ENCODE measurements at regions not wholly inside any gene's neighbourhood (a gene's known extent, or its start where the extent isn't known, plus 50 kb on each side); places are given as distances from the start of the nearest gene placed in this dataset.
"Not testable (repeated sequence)": the region's sequence is repeated elsewhere in the genome, so short reads cannot be mapped to it uniquely, and the experiment has no call there.

DNA sequence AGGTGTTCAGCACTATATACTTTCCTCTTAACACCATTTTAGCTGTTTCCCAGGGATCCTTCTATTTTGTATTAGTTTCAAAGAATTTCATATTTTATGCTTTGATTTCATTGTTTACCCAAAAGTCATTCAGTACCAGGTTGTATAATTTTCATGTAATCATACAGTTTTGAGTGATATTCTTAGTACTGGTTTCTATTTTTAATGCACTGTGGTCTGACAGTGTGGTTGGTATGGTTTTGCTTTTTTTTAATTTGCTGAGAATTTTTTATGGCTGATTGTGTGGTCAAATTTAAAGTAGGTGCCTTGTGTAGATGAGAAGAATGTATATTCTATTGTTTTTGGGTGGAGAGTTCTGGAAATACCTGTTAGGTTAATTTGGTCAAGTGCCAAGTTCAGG is 323.4 kb upstream of the EPHA6 start:
- no peak for DNase-seq

DNA sequence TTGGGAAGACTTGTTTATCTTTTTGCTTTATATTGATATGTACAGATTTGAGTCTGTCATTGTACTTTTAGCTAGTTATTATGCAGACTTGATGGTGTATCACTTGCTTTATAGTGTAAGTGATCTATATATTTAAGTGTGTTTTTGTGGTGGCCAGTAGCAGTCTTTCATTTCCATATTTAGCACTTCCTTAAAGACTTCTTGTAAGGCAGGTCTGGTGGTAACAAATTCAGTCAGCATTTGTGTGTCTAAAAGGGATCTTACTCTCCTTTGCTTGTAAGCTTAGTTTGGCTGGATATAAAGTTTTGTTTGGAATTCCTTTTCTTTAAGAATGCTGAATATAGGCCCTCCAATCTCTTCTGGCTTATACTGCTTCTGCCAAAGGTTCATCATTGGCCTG is 322.5 kb upstream of the EPHA6 start:
- DNase-seq = no peak

DNA sequence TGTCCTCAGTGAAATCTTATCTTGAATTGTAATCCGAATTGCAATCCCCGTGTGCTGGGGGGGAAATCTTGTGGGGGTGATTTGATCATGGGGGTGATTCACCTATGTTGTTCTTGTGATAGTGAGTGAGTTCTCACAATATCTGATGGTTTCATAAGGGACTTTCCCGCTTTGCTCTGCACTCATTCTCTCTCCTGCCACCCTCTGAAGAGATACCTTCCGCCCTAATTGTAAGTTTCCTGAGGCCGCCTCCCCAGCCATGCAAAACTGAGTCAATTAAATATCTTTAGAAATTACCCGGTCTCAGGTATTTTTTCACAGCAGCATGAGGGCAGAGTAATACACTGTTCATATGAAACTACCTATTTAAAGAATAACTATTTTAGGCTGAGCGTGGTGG is 304.1 kb upstream of the EPHA6 start:
- no peak for DNase-seq

DNA sequence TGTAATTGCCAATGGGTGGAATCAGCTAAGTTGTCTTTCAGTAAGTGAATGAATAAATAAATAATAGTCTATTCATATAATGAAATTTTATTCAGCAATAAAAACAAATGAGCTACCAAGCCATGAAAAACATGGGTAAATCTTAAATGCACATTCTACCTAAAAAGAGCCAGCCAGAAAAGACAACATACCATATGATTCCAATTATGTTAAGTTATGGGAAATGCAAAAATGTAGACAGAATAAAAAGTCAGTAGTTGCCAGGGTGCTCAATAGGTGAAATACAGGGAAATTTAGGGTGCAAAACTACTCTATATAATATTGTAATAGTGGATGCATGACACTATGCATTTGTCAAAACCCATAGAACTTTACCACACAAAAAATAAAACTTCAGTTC is 277.2 kb upstream of the EPHA6 start:
- no peak for DNase-seq

DNA sequence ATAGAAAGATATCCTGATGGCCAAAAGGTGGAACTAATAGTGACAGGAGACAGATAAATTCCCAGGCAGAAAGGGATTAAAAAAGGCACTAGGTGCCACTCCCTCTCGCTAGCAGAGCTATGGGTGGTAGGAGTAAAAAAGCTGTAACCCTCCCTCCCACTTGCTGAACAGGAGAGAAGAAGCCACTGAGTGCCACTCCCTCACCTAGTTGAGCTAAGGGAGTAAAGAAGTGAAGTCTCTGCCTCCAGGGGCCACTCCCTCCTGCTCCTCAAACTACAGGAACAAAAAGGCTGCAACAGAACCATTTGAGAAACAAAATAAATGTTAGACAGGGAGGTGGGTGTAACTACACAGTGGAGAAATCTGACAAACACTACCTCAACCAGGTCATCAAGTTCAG is 276.2 kb upstream of the EPHA6 start:
- DNase-seq = no peak

DNA sequence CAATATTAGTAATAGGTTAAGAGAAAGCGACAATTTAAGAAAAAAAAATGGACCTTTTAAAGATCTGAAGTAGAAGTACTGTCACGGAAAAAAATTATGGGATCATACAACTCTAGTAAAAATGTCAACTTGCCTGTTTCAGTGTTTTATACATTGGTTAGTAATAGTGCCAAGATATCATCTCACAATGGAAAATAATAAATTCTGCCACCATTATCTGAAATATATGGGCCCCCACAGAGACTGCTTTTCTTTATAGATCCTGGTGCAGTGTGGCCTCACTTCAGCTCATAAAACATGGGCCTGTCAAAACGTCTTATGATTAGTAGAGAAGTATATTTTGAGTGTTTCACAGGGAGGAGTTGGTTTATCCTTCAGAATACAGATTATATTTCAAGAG is 266.3 kb upstream of the EPHA6 start:
- DNase-seq = no peak

DNA sequence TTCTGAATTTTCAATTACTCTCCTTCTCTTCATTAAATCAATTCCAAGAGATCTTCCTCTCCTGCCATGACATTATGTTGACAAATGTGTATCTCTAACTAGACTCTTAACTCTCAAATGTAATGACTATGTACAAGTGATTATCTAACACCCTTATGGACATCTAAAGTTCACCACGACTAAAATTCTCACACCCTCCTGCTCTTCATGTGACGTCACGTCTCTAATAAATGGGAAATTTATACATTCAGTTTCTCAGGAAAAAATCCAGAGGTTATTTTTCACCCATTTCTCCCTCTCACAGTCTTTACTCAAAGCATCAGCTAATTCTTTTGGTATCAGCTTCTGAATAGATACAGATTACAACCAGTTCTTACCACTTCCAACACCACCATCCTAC is 237.5 kb upstream of the EPHA6 start:
- DNase-seq = no peak

DNA sequence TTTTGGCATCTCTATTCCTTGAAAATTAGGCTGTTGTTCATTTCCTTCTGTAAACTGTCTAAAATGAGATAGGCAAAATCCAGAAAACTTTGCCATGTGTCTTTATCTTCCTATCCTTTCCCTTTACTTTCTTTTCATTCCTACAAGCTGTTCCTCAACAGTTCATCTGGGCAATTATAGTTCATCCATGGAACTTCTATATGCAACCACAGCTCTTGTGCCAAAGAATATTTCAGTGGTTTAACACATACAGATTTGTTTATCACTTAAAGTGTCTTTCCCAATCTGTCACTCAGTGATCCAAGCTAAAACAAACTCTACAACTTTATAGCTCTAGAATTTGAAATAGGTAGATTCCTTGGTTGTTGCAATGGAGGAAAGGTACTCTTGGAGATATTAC is 230.3 kb upstream of the EPHA6 start:
- DNase-seq = no peak

DNA sequence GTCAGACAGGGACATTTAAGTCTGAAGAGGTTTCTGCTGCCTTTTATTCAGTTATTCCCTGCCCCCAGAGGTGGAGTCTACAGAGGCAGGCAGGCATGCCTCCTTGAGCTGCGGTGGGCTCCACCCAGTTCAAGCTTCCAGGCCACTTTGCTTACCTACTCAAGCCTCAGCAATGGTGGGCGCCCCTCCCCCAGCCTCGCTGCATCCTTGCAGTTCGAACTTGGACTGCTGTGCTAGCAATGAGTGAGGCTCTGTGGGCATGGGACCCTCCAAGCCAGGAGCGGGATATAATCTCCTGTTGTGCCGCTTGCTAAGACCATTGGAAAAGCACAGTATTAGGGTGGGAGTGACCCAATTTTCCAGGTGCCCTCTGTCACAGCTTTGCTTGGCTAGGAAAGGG is 207.5 kb upstream of the EPHA6 start:
- not testable (repeated sequence) for DNase-seq

DNA sequence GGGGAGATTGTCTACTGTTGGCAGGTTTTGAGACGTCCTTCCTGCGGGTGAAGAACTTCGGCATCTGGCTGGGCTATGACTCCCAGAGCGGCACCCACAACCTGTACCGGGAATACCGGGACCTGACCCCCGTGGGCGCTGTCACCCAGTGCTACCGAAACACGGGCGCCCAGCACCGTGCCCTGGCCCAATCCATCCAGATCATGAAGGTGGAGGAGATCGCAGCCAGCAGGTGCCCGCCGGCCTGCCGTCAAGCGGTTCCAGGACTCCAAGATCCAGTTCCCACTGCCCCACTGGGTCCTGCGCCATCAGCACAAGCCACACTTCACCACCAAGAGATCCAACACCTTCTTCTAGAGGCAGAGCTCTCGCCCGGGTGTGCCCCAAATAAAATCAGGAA is 194.9 kb upstream of the EPHA6 start:
- no peak for DNase-seq

DNA sequence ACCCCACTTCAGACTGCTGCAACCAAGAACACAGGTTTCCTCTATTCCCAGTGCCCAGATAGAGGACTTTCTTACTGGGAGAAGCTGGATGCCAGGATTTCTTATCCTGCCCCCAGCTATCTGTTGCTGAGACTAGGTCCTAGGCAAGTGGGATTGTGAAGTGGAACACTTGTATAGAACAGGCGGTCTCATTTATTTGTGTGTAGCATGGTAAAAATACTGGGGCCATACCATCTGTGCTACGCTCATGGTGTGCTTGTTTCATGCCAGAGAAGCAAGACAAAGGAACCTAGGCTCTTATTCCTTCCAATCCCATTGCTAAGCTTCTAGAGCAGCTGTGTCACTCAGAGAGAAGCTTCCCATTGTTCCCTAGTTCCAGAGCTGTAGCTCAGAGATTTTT is 191.5 kb upstream of the EPHA6 start:
- DNase-seq = no peak

DNA sequence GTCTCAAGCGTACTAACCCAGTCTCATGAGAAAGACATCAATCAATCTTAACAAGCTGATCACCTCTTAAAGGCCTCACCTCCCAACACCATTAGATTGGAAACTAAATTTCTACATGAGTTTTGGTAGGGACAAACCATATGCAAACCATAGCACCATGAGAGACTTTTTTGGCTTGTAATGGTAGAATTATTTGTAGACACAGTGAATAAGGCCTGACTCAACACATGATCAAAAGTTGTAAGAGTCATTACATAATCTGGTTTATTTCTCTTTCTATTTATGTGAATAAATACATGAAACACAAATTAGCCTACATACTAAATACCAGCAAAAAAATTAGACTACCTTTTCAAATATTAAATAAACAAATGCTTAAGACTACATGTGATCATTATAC is 183.3 kb upstream of the EPHA6 start:
- DNase-seq = no peak

DNA sequence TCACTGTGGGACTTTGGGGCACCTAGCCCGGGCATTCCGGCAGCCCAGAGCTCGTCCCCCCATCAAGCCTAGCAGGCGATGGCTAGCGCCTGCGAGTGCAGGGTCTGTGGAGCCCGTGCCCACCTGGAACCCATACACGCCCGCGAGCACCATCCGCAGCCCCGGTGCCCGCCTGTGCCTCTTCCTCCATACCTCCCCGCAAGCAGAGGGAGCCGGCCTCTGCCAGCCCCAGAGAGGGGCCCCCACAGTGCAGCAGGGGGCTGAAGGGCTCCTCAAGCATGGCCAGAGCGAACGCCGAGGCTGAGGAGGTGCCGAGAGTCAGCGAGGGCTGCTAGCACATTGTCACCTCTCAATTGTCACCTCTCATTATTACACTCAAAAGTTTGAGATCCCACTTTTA is 167.8 kb upstream of the EPHA6 start:
- DNase-seq = no peak

DNA sequence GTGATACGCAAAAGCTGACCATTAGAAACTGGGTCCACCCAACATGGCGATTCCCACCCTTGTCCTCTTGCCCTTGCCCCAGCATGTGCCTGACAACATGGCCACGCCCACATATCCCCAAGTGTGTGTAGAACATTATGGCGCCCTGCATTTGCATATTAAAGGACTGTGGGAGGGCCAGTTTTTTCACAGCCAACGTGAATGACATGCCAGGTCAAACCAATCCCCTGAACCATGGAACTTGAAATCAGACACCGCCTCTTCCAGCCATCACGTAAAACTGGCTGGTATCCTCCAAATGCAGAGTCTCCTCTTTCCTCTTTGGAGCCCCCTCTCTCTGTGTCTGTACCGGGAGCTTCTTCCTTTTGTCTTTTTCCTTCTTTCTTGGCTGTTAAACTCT is 156.7 kb upstream of the EPHA6 start:
- DNase-seq = no peak

DNA sequence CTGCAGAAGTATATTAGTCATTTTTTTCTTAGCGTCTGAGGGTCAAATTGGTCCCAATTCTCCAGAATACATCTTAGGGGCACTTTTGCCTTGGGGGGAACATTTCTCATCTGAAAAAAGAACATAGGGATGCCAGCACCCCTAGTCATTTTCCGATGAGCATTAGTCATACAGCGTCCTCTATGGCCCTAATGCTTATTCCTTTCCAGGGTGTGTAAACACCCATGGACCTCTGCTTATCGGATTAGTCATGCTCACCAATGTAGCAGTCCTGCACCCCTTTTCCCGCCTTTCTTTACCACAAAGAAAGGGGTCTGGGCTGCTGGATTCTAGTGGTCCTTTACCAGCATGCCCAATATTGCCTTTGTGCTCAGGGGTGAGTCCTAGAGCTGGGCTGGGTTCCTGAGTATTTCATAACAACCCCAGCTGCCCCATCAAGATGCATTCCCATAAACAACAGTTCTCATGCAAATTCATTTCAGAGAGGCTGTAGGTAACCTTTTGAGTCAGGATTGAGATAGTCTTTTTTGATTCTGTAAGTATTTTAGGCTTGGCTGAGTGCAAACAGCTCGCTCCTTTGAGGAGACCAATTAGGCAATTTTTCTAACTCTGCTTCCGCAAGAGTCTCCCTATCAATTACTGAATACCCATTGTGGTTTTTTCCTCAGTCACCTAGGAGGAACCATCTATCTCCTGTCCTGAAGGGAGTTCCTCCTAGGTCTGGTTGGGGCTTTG is 142.4 kb upstream of the EPHA6 start:
- not testable (repeated sequence) for DNase-seq

DNA sequence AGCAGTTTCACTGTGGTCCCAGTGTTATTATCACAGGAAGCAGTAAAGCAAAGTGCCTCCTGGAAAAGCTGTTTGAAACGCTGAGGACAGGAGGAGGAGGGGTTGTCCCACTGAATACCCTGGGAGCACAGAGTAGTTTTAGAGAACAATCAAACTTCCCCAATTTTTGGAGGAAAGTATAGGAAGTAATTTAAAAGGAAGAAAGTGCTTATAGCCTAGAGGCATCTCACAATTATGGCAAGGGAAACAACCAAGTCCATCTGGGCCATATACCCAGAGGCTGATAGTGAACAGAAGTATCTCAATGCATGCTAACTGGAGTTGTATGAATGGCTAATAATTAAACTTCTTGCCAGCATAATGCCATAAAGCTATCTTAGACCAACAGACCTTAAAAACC is 137.2 kb upstream of the EPHA6 start:
- DNase-seq = no peak

DNA sequence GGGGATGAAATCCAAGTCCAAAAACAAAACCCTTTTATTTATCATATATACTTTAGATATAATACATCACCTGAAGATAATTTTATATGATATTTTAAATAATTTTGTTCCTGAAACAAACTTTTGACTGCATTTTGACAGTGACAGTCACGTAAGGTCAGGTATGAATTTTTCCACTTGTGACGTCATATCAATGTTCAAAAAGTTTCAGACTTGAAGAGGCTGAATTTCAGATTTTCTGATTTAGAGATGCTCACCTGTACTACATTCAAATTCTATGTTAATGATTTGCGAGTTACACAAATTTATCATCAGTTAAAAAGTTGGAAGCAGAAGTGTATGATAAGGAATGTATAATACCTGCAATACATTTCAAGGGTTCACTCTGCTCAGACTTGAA is 136.1 kb upstream of the EPHA6 start:
- no peak for DNase-seq

DNA sequence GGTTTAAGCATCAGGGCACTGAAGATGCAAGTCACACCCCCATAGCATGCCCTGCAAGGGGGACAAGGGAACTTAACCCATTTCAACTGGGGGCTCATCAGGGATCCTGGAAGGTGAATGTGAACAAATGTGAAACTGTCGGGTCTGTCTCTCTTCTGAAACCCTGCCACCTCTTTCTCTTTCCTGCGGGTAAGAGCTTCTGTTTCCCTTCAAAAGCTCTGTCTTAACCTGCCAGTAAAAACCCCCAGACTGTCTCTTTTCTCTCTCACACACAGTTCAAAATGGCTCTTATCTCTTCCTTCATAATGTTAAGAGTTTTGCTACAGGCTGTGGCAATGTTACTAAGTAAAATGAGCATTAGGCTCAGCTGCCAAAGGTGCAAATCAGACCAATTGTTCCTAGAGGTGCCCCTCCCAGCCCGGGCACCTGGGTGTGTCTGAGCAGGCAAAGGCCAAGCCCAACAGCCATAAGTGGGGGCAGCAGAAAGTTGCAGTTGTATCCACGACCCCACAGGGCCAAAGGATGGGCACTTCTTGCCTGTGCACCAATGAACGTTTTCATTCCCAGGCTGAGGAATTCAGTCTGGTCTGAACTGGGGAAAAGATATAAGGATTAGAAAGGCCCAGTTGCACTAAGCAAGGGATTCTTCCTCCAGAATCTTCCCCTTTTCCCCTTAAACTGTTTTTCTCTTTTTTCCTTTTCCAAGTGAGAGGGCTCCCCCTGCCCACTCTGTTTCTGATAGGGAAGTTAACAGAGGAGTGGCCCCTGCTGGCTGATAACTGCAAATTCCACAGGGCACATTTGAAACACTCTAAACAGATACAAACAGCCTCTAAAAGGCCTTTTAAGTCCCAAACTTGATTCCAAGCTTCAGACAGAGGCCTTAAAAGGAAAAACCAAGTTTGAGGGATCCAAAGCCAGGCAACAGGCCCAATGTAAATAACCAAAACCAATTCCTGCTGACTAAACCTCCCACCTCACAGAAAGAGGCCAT is 113.8 kb upstream of the EPHA6 start:
- DNase-seq = no peak

DNA sequence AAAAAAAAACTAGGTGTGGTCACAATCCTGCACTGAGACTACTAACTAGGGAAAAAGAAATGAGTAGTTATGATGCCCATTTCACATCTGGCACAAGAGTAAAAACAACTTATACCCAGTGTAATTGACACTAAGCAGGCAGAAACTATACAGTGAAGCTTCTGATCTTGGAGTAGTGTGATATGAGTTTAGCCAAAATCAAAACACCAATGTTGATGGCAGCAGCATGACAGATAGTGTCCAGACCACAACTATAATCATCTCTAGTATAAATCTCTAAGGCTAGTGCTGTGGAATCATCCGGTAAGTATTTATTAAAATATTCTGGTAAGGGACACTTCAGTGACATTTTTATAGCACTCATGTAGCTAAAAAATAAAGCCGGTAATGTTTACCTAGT is 108.5 kb upstream of the EPHA6 start:
- DNase-seq = no peak

DNA sequence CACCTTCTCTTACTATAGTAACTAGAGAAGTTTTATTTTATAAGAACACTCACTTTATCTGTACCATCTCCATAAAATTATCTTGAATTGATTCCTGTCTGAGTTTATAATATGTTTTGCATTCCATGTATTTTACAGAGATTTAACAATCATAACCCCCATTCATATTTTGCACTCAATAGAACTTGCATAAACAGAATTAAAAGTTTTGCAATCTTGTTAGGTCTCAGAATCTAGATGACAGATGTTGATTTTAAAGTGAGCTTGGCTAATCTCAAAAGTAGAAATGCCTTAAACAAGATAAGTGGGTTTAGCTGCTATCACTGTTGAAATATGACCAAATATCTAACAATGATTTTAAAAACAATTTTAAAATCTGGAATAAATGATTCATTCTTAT is 107.9 kb upstream of the EPHA6 start:
- DNase-seq = no peak

DNA sequence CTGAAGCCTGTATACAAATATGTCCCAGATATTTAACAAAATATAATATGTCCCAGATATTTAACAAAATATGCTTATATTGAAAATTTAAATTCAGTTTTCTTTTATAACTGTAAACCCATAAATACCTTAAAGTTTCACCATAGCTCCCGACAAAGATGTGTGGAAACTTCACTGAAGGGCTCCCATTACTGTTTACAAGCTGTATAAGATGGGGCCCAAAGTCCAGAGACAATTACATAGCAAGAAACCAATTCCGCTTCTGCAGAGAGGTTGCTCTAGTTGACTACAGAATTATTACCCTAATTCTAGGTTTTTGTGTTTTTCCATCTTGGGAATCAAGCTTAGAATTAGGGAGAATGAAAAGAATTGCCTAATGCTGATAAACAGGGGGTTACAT is 102.6 kb upstream of the EPHA6 start:
- no peak for DNase-seq

DNA sequence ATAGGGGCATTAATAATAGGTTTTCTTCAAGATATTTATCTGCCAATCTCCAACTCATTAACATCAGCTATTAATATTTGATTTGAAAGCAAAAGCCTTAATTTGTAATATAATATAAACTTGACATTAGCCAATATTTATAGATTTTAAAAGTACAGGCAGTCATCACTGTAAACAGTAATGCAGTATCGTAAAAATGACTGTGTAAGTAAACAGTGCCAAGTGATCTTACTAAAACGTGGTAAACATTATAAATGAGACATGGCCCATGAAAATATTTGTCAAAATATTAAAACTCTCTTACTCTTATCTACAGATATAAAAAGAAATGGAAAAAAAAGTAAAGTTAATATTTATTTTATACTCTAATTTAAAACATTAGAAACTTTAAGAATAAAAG is 101.6 kb upstream of the EPHA6 start:
- no peak for DNase-seq

DNA sequence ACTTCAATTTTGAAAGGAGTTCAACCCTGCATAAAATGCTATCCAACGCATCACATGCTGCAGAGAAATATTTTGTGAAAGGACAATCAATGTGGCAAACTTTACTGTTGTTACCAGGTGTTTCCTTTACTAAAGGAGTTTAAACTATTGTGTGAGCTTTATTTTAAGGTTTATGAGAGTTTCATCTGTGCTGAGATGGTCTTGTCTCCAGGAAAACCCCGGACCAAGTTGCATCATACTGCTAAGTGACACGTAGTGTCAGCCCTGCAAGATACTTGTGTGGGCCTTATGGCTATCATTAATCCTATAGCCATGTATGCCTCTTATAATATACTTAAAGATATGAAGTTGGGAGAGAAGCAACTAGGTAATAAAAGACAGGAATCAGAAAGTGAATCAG is 94.5 kb upstream of the EPHA6 start:
- no peak for DNase-seq

DNA sequence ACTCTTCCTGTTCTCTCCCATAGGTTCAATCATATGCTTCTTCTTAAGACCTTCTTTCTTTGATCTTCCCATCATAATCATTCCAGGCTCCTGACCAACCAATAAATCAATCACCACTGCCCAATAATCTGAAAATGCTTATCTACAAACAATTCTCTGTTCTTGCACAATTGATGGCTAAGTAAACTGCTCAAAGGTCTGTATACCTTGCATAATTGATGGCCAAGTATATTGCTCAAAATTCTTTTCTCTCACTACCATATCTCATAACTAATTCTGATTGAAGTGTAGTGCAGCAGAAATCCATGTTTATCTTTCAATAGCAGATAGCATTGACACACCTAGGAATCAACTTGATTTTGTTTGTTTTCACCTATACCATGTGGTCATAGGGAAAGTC is 83.4 kb upstream of the EPHA6 start:
- DNase-seq = no peak
